ENCODE measurements at regions not wholly inside any gene's neighbourhood (a gene's known extent, or its start where the extent isn't known, plus 50 kb on each side); places are given as distances from the start of the nearest gene placed in this dataset.

GRCh38 chr9:91078369-91078695 is 276.7 kb downstream of the SYK start:
- Histone ChIP-seq H3K9me3 (no peaks in the 10 kb centered on the region), H3K27me3 (ENCODE audit: insufficient read depth) (no peaks in the 10 kb centered on the region), H3K27ac (ENCODE audit: low read depth in 2 of 2, low read length in 1 of 2) (no peak overlapping the region), H3K9ac (no peak overlapping the region), H3K4me3 (ENCODE audit: low read depth in 2 of 2, low read length in 1 of 2) (no peak overlapping the region), H3F3A (replicated peaks; ENCODE audit: insufficient read depth) (no peaks in the 10 kb centered on the region), H3K79me2 (ENCODE audit: insufficient read depth) (no peaks in the 10 kb centered on the region), H3K36me3 (replicated peaks in 1 of 2; ENCODE audit: control insufficient read depth in 1 of 2, insufficient read depth in 2 of 2, low read length in 1 of 2) (no peaks in the 10 kb centered on the region), H2AFZ (ENCODE audit: low read depth) (no peak overlapping the region), H4K20me1 (ENCODE audit: insufficient read depth) (no peaks in the 10 kb centered on the region), H3K4me1 (ENCODE audit: control insufficient read depth in 1 of 2, insufficient read depth in 2 of 2, low read depth in 1 of 2, low read length in 1 of 2) (no peaks in the 10 kb centered on the region), H3K4me2 (no peak overlapping the region), H3K9me2 (no peaks in the 10 kb centered on the region)
- TF ChIP-seq EZH2phosphoT487 (IDR thresholded peaks at IDR 0.05; ENCODE audit: borderline replicate concordance, low read depth) (no peak), EP300 (IDR thresholded peaks at IDR 0.05; ENCODE audit: borderline replicate concordance in 1 of 2, low read depth in 1 of 2, low read length in 1 of 2) (no peak), MXI1 (IDR thresholded peaks at IDR 0.05; ENCODE audit: low read depth, low read length) (no peak), CHD2 (IDR thresholded peaks at IDR 0.05; ENCODE audit: low read length, partially characterized antibody) (no peak), SIN3A (IDR thresholded peaks at IDR 0.05; ENCODE audit: borderline replicate concordance, low read depth, low read length) (no peak), RAD21 (IDR thresholded peaks at IDR 0.05; ENCODE audit: low read length) (no peak), NRF1 (IDR thresholded peaks at IDR 0.05; ENCODE audit: low read depth, low read length) (no peak), RFX5 (IDR thresholded peaks at IDR 0.05; ENCODE audit: low read length) (no peak), MEF2A (IDR thresholded peaks at IDR 0.05; ENCODE audit: borderline replicate concordance, low read depth) (no peak), GABPA (IDR thresholded peaks at IDR 0.05; ENCODE audit: low read depth) (no peak), FOXM1 (IDR thresholded peaks at IDR 0.05; ENCODE audit: low read depth) (no peak), TCF12 (IDR thresholded peaks at IDR 0.05) (no peak), FOXJ3 (CRISPR knock-in tag; IDR thresholded peaks at IDR 0.05) (no peak), GATA2 (CRISPR knock-in tag; IDR thresholded peaks at IDR 0.05) (no peak), TAF1 (IDR thresholded peaks at IDR 0.05; ENCODE audit: borderline replicate concordance, low read depth, low read length) (no peak), YY1 (IDR thresholded peaks at IDR 0.05; ENCODE audit: low read depth) (no peak)
- TF ChIP-seq, protein P1, sequence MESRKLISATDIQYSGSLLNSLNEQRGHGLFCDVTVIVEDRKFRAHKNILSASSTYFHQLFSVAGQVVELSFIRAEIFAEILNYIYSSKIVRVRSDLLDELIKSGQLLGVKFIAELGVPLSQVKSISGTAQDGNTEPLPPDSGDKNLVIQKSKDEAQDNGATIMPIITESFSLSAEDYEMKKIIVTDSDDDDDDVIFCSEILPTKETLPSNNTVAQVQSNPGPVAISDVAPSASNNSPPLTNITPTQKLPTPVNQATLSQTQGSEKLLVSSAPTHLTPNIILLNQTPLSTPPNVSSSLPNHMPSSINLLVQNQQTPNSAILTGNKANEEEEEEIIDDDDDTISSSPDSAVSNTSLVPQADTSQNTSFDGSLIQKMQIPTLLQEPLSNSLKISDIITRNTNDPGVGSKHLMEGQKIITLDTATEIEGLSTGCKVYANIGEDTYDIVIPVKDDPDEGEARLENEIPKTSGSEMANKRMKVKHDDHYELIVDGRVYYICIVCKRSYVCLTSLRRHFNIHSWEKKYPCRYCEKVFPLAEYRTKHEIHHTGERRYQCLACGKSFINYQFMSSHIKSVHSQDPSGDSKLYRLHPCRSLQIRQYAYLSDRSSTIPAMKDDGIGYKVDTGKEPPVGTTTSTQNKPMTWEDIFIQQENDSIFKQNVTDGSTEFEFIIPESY (IDR thresholded peaks at IDR 0.05; ENCODE audit: borderline replicate concordance, low read depth): no peak
- TF ChIP-seq, protein P2, sequence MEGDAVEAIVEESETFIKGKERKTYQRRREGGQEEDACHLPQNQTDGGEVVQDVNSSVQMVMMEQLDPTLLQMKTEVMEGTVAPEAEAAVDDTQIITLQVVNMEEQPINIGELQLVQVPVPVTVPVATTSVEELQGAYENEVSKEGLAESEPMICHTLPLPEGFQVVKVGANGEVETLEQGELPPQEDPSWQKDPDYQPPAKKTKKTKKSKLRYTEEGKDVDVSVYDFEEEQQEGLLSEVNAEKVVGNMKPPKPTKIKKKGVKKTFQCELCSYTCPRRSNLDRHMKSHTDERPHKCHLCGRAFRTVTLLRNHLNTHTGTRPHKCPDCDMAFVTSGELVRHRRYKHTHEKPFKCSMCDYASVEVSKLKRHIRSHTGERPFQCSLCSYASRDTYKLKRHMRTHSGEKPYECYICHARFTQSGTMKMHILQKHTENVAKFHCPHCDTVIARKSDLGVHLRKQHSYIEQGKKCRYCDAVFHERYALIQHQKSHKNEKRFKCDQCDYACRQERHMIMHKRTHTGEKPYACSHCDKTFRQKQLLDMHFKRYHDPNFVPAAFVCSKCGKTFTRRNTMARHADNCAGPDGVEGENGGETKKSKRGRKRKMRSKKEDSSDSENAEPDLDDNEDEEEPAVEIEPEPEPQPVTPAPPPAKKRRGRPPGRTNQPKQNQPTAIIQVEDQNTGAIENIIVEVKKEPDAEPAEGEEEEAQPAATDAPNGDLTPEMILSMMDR (IDR thresholded peaks at IDR 0.05): no peak
- TF ChIP-seq, protein P3, sequence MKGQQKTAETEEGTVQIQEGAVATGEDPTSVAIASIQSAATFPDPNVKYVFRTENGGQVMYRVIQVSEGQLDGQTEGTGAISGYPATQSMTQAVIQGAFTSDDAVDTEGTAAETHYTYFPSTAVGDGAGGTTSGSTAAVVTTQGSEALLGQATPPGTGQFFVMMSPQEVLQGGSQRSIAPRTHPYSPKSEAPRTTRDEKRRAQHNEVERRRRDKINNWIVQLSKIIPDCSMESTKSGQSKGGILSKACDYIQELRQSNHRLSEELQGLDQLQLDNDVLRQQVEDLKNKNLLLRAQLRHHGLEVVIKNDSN (IDR thresholded peaks at IDR 0.05; ENCODE audit: borderline replicate concordance, low read depth): no peak
- 87% methylated on average over 5 of the region's 5 CpGs for WGBS (ENCODE audit: low lambda C conversion rate)
- DNase-seq: no peak
- ChIA-PET CTCF (no interaction called here), POLR2A (no interaction called here)
